MM.1S (cell line): ENCODE measurements at regions not wholly inside any gene's neighbourhood (a gene's known extent, or its start where the extent isn't known, plus 50 kb on each side); places are given as distances from the start of the nearest gene placed in this dataset.

ENCODE experiments used
- DNase-seq: peaks from one replicate; pipeline ENCODE4 v3.0.0-alpha.2; 2015
- H2AFZ ChIP-seq: fragments of 300-600 bp; sonication (generic); 2 replicates; pipeline ENCODE4 v1.6.0; 2016; ENCODE audit warnings: antibody characterized with exemption, low read length
- H3F3A ChIP-seq: fragments of 300-600 bp; sonication (generic); 2 replicates; pipeline ENCODE4 v1.6.1; 2016; ENCODE audit warnings: mild to moderate bottlenecking, antibody characterized with exemption, low read length, moderate library complexity, mixed read lengths; ENCODE audit not compliant: insufficient read depth
- H3K27ac ChIP-seq: fragments of 300-600 bp; sonication (generic); 2 replicates; pipeline ENCODE4 v1.5.1; 2016; ENCODE audit warnings: mild to moderate bottlenecking, low read length
- H3K27me3 ChIP-seq: fragments of 300-600 bp; sonication (generic); replicated peaks from 2 replicates; pipeline ENCODE4 v1.6.0; 2016; ENCODE audit warnings: low read length; ENCODE audit not compliant: insufficient read depth
- H3K36me3 ChIP-seq: fragments of 300-600 bp; sonication (generic); replicated peaks from 2 replicates; pipeline ENCODE4 v1.6.1; 2016; ENCODE audit warnings: mild to moderate bottlenecking, low read length, mixed read lengths; ENCODE audit not compliant: insufficient read depth
- H3K4me1 ChIP-seq: fragments of 300-600 bp; sonication (generic); 2 replicates; pipeline ENCODE4 v1.6.1; 2016; ENCODE audit warnings: low read length, mixed read lengths
- H3K4me2 ChIP-seq: fragments of 300-600 bp; sonication (generic); 2 replicates; pipeline ENCODE4 v1.6.0; 2016; ENCODE audit warnings: low read depth, low read length
- H3K4me3 ChIP-seq: fragments of 300-600 bp; sonication (generic); 2 replicates; pipeline ENCODE4 v1.5.1; 2016; ENCODE audit warnings: low read length, mixed read lengths
- H3K79me2 ChIP-seq: fragments of 300-600 bp; sonication (generic); 2 replicates; pipeline ENCODE4 v1.6.1; 2016; ENCODE audit warnings: mixed run types, low read length, mixed read lengths
- H3K9ac ChIP-seq: fragments of 300-600 bp; sonication (generic); 2 replicates; pipeline ENCODE4 v1.6.1; 2016; ENCODE audit warnings: low read length, mixed read lengths
- H3K9me2 ChIP-seq: fragments of 300-600 bp; sonication (generic); replicated peaks from 2 replicates; pipeline ENCODE4 v1.6.1; 2016; ENCODE audit warnings: mild to moderate bottlenecking, low read length, mixed read lengths; ENCODE audit not compliant: insufficient read depth
- H3K9me3 ChIP-seq: fragments of 300-600 bp; sonication (generic); replicated peaks from 2 replicates; pipeline ENCODE4 v1.6.1; 2016; ENCODE audit warnings: mild to moderate bottlenecking, low read length, mixed read lengths; ENCODE audit not compliant: insufficient read depth
- H4K20me1 ChIP-seq: fragments of 300-600 bp; sonication (generic); 2 replicates; pipeline ENCODE4 v1.6.1; 2016; ENCODE audit warnings: mild to moderate bottlenecking, low read length, moderate library complexity, mixed read lengths; ENCODE audit not compliant: insufficient read depth
- CTCF ChIP-seq: fragments of 300-600 bp; sonication (generic); IDR thresholded peaks from 2 replicates; pipeline ENCODE4 v1.5.1; 2016; ENCODE audit warnings: antibody characterized with exemption, low read length, mixed read lengths
- EZH2 ChIP-seq: fragments of 300-600 bp; sonication (generic); optimal IDR thresholded peaks from 2 replicates; pipeline ENCODE3; 2017; ENCODE audit warnings: low read depth, mild to moderate bottlenecking, antibody characterized with exemption, low read length, mixed read lengths
- EZH2phosphoT487 ChIP-seq: fragments of 300-600 bp; sonication (generic); IDR thresholded peaks from 2 replicates; pipeline ENCODE4 v1.6.1; 2018; ENCODE audit warnings: antibody characterized with exemption, low read length

DNA sequence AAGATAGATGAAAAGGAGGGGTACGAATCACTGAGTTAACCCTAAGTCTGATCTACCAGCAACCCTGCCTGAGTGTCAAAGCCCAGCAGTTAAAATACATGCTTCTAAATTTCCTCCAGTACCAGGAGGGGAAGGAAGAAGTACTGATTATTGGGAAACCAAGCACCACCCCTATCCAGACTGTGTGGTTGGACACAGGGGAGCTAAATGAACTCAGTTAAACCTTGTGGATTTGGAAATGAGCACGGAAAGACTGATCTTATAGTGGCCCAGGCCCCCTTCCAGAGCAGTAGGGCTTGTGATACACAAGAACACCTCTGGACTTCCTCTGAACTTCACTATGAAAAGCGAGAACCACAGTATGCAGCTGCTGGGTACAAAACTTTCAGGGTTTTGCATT is 585.6 kb downstream of the MAFB start:
- H3K36me3 ChIP-seq, result no peaks in the 10 kb centered on the region
- no peak for DNase-seq
- H3K79me2 ChIP-seq, result no peaks in the 10 kb centered on the region
- H3K9ac ChIP-seq, result no peak overlapping the region
- H3K4me2 ChIP-seq, result no peak overlapping the region
- no peak overlapping the region for H3K27ac ChIP-seq
- no peaks in the 10 kb centered on the region for H3F3A ChIP-seq
- no peaks in the 10 kb centered on the region for H3K4me1 ChIP-seq
- H3K9me3 ChIP-seq, result no peaks in the 10 kb centered on the region
- H4K20me1 ChIP-seq, result no peaks in the 10 kb centered on the region
- H2AFZ ChIP-seq, result no peak overlapping the region
- no peaks in the 10 kb centered on the region for H3K9me2 ChIP-seq
- TF ChIP-seq EZH2phosphoT487 (no peak), EZH2 (no peak), CTCF (no peak)
- no peaks in the 10 kb centered on the region for H3K27me3 ChIP-seq
- no peak overlapping the region for H3K4me3 ChIP-seq

DNA sequence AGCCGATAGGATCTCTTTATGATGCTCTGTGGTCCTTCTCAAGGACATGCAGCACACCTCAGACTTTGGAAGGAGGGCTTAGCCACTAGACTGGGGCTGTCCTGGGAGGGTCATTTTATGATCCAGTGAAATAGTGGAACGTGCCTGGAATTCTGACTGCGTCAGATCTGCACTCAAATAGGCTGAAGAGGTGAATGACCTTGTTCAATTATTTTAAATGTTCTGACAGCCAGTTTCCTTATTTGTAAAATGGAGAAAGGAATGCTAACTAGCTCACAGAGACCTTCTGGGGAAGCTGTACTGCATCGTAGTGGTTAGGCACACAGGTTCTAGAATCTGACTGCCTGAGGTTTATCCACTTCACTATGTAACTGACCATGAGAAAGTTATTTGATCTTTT is 587.5 kb downstream of the MAFB start:
- Histone ChIP-seq H3K4me1 (no peaks in the 10 kb centered on the region), H3K9me2 (no peaks in the 10 kb centered on the region), H3K9ac (no peak overlapping the region), H3K79me2 (no peaks in the 10 kb centered on the region), H3K27ac (no peak overlapping the region), H2AFZ (no peak overlapping the region), H3K9me3 (no peaks in the 10 kb centered on the region), H3F3A (no peaks in the 10 kb centered on the region), H3K4me2 (no peak overlapping the region), H4K20me1 (no peaks in the 10 kb centered on the region), H3K27me3 (no peaks in the 10 kb centered on the region), H3K36me3 (no peaks in the 10 kb centered on the region), H3K4me3 (no peak overlapping the region)
- TF ChIP-seq EZH2, result no peak
- no peak for TF ChIP-seq CTCF
- TF ChIP-seq EZH2phosphoT487, result no peak
- DNase-seq, result no peak

GRCh38 chr20:40100261-40100660 is 588.8 kb downstream of the MAFB start:
- H3K4me2 ChIP-seq, result no peak overlapping the region
- no peaks in the 10 kb centered on the region for H3F3A ChIP-seq

More at GRCh38 chr20:40100261-40100660, 588.8 kb downstream of the MAFB start:
- Histone ChIP-seq H4K20me1 (no peaks in the 10 kb centered on the region), H3K9me3 (no peaks in the 10 kb centered on the region), H3K79me2 (no peaks in the 10 kb centered on the region), H3K27ac (no peak overlapping the region), H3K4me3 (no peak overlapping the region), H3K27me3 (no peaks in the 10 kb centered on the region), H3K36me3 (no peaks in the 10 kb centered on the region), H3K9ac (no peak overlapping the region), H3K9me2 (no peaks in the 10 kb centered on the region), H3K4me1 (no peaks in the 10 kb centered on the region), H2AFZ (no peak overlapping the region)
- no peak for DNase-seq
- TF ChIP-seq EZH2 (no peak), CTCF (no peak)
